HEK293T (cell line): ENCODE measurements at regions not wholly inside any gene's neighbourhood (a gene's known extent, or its start where the extent isn't known, plus 50 kb on each side); places are given as distances from the start of the nearest gene placed in this dataset.
"Not testable (repeated sequence)": the region's sequence is repeated elsewhere in the genome, so short reads cannot be mapped to it uniquely, and the experiment has no call there.

ENCODE experiments used
- CTCF ChIA-PET: fragments of 350-600 bp; formaldehyde crosslinking; extraction: SDS; loops from one replicate; lab custom pipeline; 2021; ENCODE audit warnings: antibody characterized with exemption, inconsistent platforms; lab: Yijun Ruan, JAX
- POLR2A ChIA-PET: fragments of 350-600 bp; formaldehyde crosslinking; extraction: SDS; loops from one replicate; lab custom pipeline; 2020; ENCODE audit warnings: antibody characterized with exemption, inconsistent platforms; lab: Yijun Ruan, JAX
- DNase-seq: peaks from one replicate; pipeline ENCODE4 v3.0.0; 2012; ENCODE audit warnings: mixed read lengths; ENCODE audit errors: extremely low spot score
- ARNT ChIP-seq: fragments of 450-650 bp; IDR thresholded peaks from 2 replicates; pipeline ENCODE4 v1.6.1; 2017; ENCODE audit warnings: mild to moderate bottlenecking
- BHLHE40 ChIP-seq: fragments of 450-650 bp; IDR thresholded peaks from 2 replicates; pipeline ENCODE4 v1.6.1; 2016; ENCODE audit warnings: mild to moderate bottlenecking, moderate library complexity, borderline replicate concordance
- CTBP1 ChIP-seq: fragments of 450-650 bp; IDR thresholded peaks from 2 replicates; pipeline ENCODE4 v1.6.1; 2016; ENCODE audit warnings: borderline replicate concordance
- ELF4 ChIP-seq: fragments of 450-650 bp; IDR thresholded peaks from 2 replicates; pipeline ENCODE4 v1.6.1; 2017; ENCODE audit warnings: antibody characterized with exemption
- FOXA1 ChIP-seq: fragments of 450-650 bp; IDR thresholded peaks from 2 replicates; pipeline ENCODE4 v1.6.1; 2016; ENCODE audit warnings: mild to moderate bottlenecking
- FOXK2 ChIP-seq: fragments of 450-650 bp; IDR thresholded peaks from 2 replicates; pipeline ENCODE4 v1.6.1; 2016; ENCODE audit warnings: mild to moderate bottlenecking
- FOXM1 ChIP-seq: fragments of 450-650 bp; IDR thresholded peaks from 2 replicates; pipeline ENCODE4 v1.6.1; 2017; ENCODE audit warnings: mild to moderate bottlenecking, borderline replicate concordance
- HDGF ChIP-seq: fragments of 450-650 bp; IDR thresholded peaks from 2 replicates; pipeline ENCODE4 v1.6.1; 2017; ENCODE audit warnings: antibody characterized with exemption, borderline replicate concordance
- L3MBTL2 ChIP-seq: fragments of 450-650 bp; conservative IDR thresholded peaks from 2 replicates; pipeline ENCODE4 v1.6.1; 2016; ENCODE audit warnings: mild to moderate bottlenecking
- LEF1 ChIP-seq: fragments of 450-650 bp; IDR thresholded peaks from 2 replicates; pipeline ENCODE4 v1.6.1; 2017; ENCODE audit warnings: mild to moderate bottlenecking, borderline replicate concordance
- NFRKB ChIP-seq: fragments of 450-650 bp; IDR thresholded peaks from 2 replicates; pipeline ENCODE4 v1.6.1; 2016; ENCODE audit warnings: mild to moderate bottlenecking, moderate library complexity
- SP1 ChIP-seq: fragments of 450-650 bp; IDR thresholded peaks from 2 replicates; pipeline ENCODE4 v1.6.1; 2017
- SUZ12 ChIP-seq: fragments of 450-650 bp; IDR thresholded peaks from 2 replicates; pipeline ENCODE4 v1.6.1; 2016; ENCODE audit warnings: mild to moderate bottlenecking
- TARDBP ChIP-seq: fragments of 450-650 bp; IDR thresholded peaks from 2 replicates; pipeline ENCODE4 v1.6.1; 2016
- ZNF384 ChIP-seq: fragments of 450-650 bp; IDR thresholded peaks from 2 replicates; pipeline ENCODE4 v1.6.1; 2016
- TF ChIP-seq, protein P1 (sequence below): fragments of 450-650 bp; IDR thresholded peaks from 2 replicates; pipeline ENCODE4 v1.6.1; 2016

DNA sequence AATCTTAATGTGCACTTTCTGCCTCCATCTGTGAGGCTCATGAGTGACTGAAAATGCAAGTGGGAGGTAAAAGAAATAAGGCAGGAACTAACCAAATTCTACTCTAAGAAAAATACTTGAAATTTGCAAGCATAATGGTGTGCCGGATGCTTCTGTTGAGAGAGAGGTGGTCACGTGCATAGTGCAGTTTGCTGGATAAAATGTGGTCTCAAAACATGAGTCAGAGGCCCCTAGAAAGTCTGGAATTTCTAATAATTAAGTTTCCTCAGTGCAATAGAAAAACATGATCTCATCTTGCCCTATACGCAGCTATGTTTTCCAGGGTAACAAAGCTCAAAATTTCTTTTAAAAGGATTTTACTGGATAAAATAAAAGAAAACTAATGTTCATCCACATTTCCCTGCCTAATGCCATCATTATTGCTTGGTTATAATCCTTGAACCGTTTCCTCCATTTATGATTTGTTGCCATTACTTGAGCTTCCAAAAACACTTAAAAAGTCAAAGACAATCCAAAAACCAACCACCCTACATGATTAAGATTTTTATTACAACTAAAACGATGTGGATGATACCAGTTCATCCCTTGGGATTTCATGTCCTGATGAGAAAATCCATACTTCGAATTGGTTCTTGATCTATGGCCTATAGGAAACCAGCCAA is 351.7 kb upstream of the ARID1B start:
- CTCF ChIA-PET: no interaction called here
- DNase-seq: no peak
- TF ChIP-seq, protein P1, sequence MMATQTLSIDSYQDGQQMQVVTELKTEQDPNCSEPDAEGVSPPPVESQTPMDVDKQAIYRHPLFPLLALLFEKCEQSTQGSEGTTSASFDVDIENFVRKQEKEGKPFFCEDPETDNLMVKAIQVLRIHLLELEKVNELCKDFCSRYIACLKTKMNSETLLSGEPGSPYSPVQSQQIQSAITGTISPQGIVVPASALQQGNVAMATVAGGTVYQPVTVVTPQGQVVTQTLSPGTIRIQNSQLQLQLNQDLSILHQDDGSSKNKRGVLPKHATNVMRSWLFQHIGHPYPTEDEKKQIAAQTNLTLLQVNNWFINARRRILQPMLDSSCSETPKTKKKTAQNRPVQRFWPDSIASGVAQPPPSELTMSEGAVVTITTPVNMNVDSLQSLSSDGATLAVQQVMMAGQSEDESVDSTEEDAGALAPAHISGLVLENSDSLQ: no peak
- TF ChIP-seq SP1 (no peak), FOXM1 (no peak), FOXK2 (no peak), BHLHE40 (no peak), HDGF (no peak), LEF1 (no peak), CTBP1 (no peak), ARNT (no peak), FOXA1 (no peak), TARDBP (no peak), NFRKB (no peak), L3MBTL2 (no peak), ZNF384 (no peak), SUZ12 (no peak), ELF4 (no peak)
- POLR2A ChIA-PET: no interaction called here

DNA sequence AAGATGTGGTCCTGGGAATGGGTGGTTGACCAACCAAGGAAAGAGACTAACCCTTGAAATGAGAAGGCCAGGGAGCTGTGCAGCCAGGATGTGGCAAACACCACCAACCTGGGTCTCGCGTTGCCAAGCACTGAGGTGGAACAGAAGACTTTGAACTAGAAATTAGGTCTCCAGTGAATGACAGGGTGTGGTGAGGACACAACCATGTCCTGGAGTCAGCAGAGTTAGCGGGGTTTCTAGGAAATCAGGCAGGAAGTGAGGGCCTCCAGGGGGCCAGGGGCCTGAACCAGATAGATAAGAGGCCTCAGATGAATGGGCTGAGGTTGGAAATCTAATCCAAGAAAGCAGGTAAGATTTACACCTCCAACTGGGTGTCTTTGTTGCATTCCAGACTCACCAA is 353.3 kb upstream of the ARID1B start:
- no peak for TF ChIP-seq ZNF384
- TF ChIP-seq, protein P1: no peak
- TF ChIP-seq ARNT: no peak
- no peak for TF ChIP-seq FOXM1
- no peak for TF ChIP-seq SP1
- TF ChIP-seq BHLHE40: no peak
- no peak for DNase-seq
- ChIA-PET POLR2A (no interaction called here), CTCF (no interaction called here)

DNA sequence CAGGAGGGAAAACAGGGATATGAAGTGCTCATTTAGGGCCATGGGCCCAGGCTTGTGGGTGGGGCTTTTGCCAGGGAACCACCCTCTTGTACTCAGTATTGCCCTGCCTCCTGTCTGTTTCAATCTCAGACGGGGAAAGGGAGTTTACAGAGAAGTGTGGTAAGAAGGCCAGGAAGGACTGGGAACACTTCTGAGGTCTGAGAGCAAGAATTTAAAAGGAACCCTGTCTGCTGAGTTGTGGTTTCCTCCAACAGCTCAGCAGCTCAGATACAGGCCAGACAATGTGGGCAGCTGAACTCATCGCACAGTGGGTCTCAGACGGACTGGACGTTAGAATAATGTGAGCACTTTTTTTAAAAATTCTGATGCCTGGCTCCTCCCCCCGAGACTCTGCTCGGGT is 354.1 kb upstream of the ARID1B start:
- CTCF ChIA-PET: no interaction called here

DNA sequence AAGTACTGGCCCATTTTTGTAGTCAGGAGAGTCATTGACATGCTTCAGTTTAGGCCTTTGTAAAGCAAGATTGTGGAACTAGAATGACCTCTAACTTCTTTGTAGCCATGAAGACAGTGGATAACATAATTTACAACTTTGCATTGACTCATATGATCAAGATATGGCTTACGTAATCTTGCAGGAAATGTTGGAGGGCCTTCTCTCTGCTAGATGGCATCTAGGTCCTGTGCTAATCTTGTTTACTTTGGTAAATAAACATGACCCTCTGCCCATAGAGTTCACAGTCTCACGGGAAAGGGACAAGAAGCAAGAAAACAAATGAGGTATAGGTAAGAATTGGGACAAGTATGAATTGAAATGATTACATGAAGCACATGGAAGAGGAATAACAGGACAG is 355.2 kb upstream of the ARID1B start:
- ChIA-PET CTCF (no interaction called here), POLR2A (no interaction called here)
- no peak for DNase-seq
- TF ChIP-seq SP1: no peak
- no peak for TF ChIP-seq TARDBP
- no peak for TF ChIP-seq LEF1
- TF ChIP-seq, protein P1: no peak
- TF ChIP-seq CTBP1: no peak
- TF ChIP-seq FOXM1: no peak
- TF ChIP-seq NFRKB: no peak
- TF ChIP-seq HDGF: no peak
- TF ChIP-seq L3MBTL2: no peak
- no peak for TF ChIP-seq FOXA1
- no peak for TF ChIP-seq ARNT
- TF ChIP-seq BHLHE40: no peak
- TF ChIP-seq ELF4: no peak
- no peak for TF ChIP-seq ZNF384
- no peak for TF ChIP-seq SUZ12
- no peak for TF ChIP-seq FOXK2

More for the DNA sequence above, 354.1 kb upstream of the ARID1B start:
- POLR2A ChIA-PET: no interaction called here
- TF ChIP-seq FOXK2 (no peak), LEF1 (no peak), SUZ12 (no peak), FOXM1 (no peak), FOXA1 (no peak), L3MBTL2 (no peak), CTBP1 (no peak), NFRKB (no peak), ELF4 (no peak), BHLHE40 (no peak), HDGF (no peak), SP1 (no peak), ZNF384 (no peak), ARNT (no peak), TARDBP (no peak)
- TF ChIP-seq, protein P1: no peak
- no peak for DNase-seq

DNA sequence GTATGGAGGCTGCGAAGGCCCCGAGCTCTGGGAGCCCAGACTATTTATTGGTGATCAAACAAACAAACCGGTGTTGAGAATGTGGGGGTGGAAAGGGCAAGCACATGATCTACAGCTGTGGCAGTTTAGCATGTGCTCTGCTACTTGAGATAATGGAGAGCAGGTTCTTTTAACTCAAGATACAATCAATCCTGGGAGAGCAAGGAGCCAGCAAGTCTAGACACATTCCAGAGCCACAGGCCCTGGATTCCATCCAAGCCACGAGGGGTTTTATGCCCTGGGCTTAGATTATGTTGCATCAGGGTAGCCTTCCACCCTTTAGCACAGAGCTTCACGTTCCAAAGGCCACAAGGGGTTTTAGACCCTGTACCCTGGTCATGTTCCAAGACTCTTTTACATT is 355.9 kb upstream of the ARID1B start:
- POLR2A ChIA-PET, DNase-seq, CTCF ChIA-PET: not testable (repeated sequence)
- peak; percentile 19; the same call in 1 of the 2 replicates for TF ChIP-seq L3MBTL2
